IMR-90 (cell line): ENCODE measurements at regions not wholly inside any gene's neighbourhood (a gene's known extent, or its start where the extent isn't known, plus 50 kb on each side); places are given as distances from the start of the nearest gene placed in this dataset.

ENCODE experiments used
- ATAC-seq: fragments of 200-7000 bp; cut with Tn5 transposase; 2 replicates; pipeline ENCODE4 v1.9.1; 2020; ENCODE audit warnings: low read depth, mild to moderate bottlenecking, moderate library complexity
- BruUV-seq: library from RNA; stranded (reverse); fragments of 400-500 nt; replicated peaks from 2 replicates; lab custom pipeline; 2021; lab: Mats Ljungman, UMichigan
- CTCF ChIA-PET: fragments of 300-600 bp; formaldehyde crosslinking; extraction: SDS; loops from one replicate; lab custom pipeline; 2021; ENCODE audit warnings: antibody characterized with exemption; lab: Yijun Ruan, JAX
- POLR2A ChIA-PET: fragments of 300-600 bp; sonication (Branson Sonifier 250); formaldehyde crosslinking; loops from one replicate; lab custom pipeline; 2022; ENCODE audit warnings: antibody characterized with exemption; ENCODE audit not compliant: unreplicated experiment; lab: Charles Lee
- DNase-seq: peaks from one replicate; pipeline ENCODE4 v3.0.0; 2013
- H2AFZ ChIP-seq: replicated peaks from 2 replicates; pipeline ENCODE3; 2013; ENCODE audit warnings: low read length, mild to moderate bottlenecking; ENCODE audit not compliant: poor library complexity
- H2AK5ac ChIP-seq: 2 replicates; pipeline ENCODE4 v1.6.1; 2013; ENCODE audit warnings: low read depth, low read length, inconsistent platforms
- H2AK9ac ChIP-seq: replicated peaks from 2 replicates; pipeline ENCODE3; 2013; ENCODE audit warnings: mild to moderate bottlenecking, low read depth, low read length, moderate library complexity; ENCODE audit not compliant: poor library complexity
- H2BK120ac ChIP-seq: 2 replicates; pipeline ENCODE4 v1.6.1; 2013; ENCODE audit warnings: low read depth, low read length, inconsistent platforms
- H2BK15ac ChIP-seq: 3 replicates; pipeline ENCODE4 v1.6.1; 2013; ENCODE audit warnings: low read depth, low read length, inconsistent platforms
- H2BK20ac ChIP-seq: 2 replicates; pipeline ENCODE4 v1.6.1; 2013; ENCODE audit warnings: low read depth, mild to moderate bottlenecking, inconsistent platforms, low read length, moderate library complexity
- H2BK5ac ChIP-seq: 2 replicates; pipeline ENCODE4 v1.6.1; 2013; ENCODE audit warnings: mild to moderate bottlenecking, low read depth, low read length, inconsistent platforms; ENCODE audit not compliant: poor library complexity, severe bottlenecking
- H3K14ac ChIP-seq: replicated peaks from 2 replicates; pipeline ENCODE4 v1.6.1; 2013; ENCODE audit warnings: low read depth, low read length, inconsistent platforms
- H3K18ac ChIP-seq: 2 replicates; pipeline ENCODE4 v1.6.1; 2013; ENCODE audit warnings: low read depth, low read length, control low read depth
- H3K23ac ChIP-seq: 2 replicates; pipeline ENCODE4 v1.6.1; 2013; ENCODE audit warnings: low read depth, low read length, inconsistent platforms
- H3K27ac ChIP-seq: 2 replicates; pipeline ENCODE4 v1.5.1; 2013; ENCODE audit warnings: mild to moderate bottlenecking, control low read depth, low read length; ENCODE audit not compliant: insufficient read depth
- H3K27me3 ChIP-seq: 2 replicates; pipeline ENCODE4 v1.6.1; 2013; ENCODE audit warnings: low read length; ENCODE audit not compliant: control insufficient read depth, insufficient read depth
- H3K36me3 ChIP-seq: 2 replicates; pipeline ENCODE4 v1.6.1; 2013; ENCODE audit warnings: low read length, mixed read lengths; ENCODE audit not compliant: control insufficient read depth, insufficient read depth
- H3K4ac ChIP-seq: 2 replicates; pipeline ENCODE4 v1.6.1; 2013; ENCODE audit warnings: low read depth, low read length, inconsistent platforms
- H3K4me1 ChIP-seq: 2 replicates; pipeline ENCODE4 v1.6.1; 2013; ENCODE audit warnings: low read length, mixed read lengths; ENCODE audit not compliant: control insufficient read depth, insufficient read depth
- H3K4me2 ChIP-seq: 2 replicates; pipeline ENCODE4 v1.6.1; 2013; ENCODE audit warnings: low read depth, mild to moderate bottlenecking, control low read depth, low read length, moderate library complexity
- H3K4me3 ChIP-seq: 2 replicates; pipeline ENCODE4 v1.5.1; 2013; ENCODE audit warnings: low read depth, mild to moderate bottlenecking, control low read depth, low read length, moderate library complexity; ENCODE audit not compliant: insufficient read depth
- H3K56ac ChIP-seq: 2 replicates; pipeline ENCODE4 v1.6.1; 2013; ENCODE audit warnings: low read length, inconsistent platforms; ENCODE audit not compliant: insufficient read depth; ENCODE audit errors: extremely low read depth
- H3K79me1 ChIP-seq, 2 experiments: 2 replicates each; pipeline ENCODE4 v1.6.1; 2013; ENCODE audit warnings: low read length in 2 of 2, inconsistent platforms in 1 of 2, low read depth in 1 of 2
- H3K9ac ChIP-seq: 2 replicates; pipeline ENCODE4 v1.6.1; 2013; ENCODE audit warnings: low read depth, low read length, control low read depth
- H3K9me1 ChIP-seq: 2 replicates; pipeline ENCODE4 v1.6.1; 2013; ENCODE audit warnings: low read length, inconsistent platforms; ENCODE audit not compliant: insufficient read depth
- H3K9me3 ChIP-seq: 2 replicates; pipeline ENCODE4 v1.6.1; 2013; ENCODE audit warnings: low read length; ENCODE audit not compliant: control insufficient read depth, insufficient read depth
- H4K20me1 ChIP-seq: 2 replicates; pipeline ENCODE4 v1.6.1; 2013; ENCODE audit warnings: low read length, inconsistent platforms; ENCODE audit not compliant: insufficient read depth
- H4K5ac ChIP-seq: 2 replicates; pipeline ENCODE4 v1.6.1; 2013; ENCODE audit warnings: mild to moderate bottlenecking, low read depth, low read length, control low read depth
- H4K8ac ChIP-seq, 2 experiments: 2 replicates each; pipeline ENCODE4 v1.6.1; 2013; ENCODE audit warnings: low read depth in 2 of 2, low read length in 2 of 2, control low read depth in 1 of 2, inconsistent platforms in 1 of 2
- H4K91ac ChIP-seq: 2 replicates; pipeline ENCODE4 v1.6.1; 2013; ENCODE audit warnings: low read depth, low read length, inconsistent platforms; ENCODE audit not compliant: insufficient read depth
- BHLHE40 ChIP-seq: fragments of 150-350 bp; IDR thresholded peaks from 2 replicates; pipeline ENCODE4 v1.6.1; 2016; ENCODE audit warnings: mild to moderate bottlenecking, low read depth, low read length
- CEBPB ChIP-seq: IDR thresholded peaks from 2 replicates; pipeline ENCODE4 v1.6.1; 2012; ENCODE audit warnings: low read depth, low read length, improper control_type of control experiment
- CHD1 ChIP-seq: IDR thresholded peaks from 2 replicates; pipeline ENCODE4 v1.6.1; 2012; ENCODE audit warnings: low read depth, low read length, improper control_type of control experiment
- CTCF ChIP-seq: conservative IDR thresholded peaks from 2 replicates; pipeline ENCODE4 v1.5.1; 2012; ENCODE audit warnings: mild to moderate bottlenecking, low read depth, low read length, improper control_type of control experiment
- FOS ChIP-seq: fragments of 150-350 bp; IDR thresholded peaks from 2 replicates; pipeline ENCODE4 v1.6.1; 2016; ENCODE audit warnings: low read depth, low read length
- MAFK ChIP-seq: IDR thresholded peaks from 2 replicates; pipeline ENCODE4 v1.6.1; 2012; ENCODE audit warnings: low read depth, low read length, improper control_type of control experiment
- MAZ ChIP-seq: IDR thresholded peaks from 2 replicates; pipeline ENCODE4 v1.6.1; 2012; ENCODE audit warnings: low read depth, mild to moderate bottlenecking, low read length, improper control_type of control experiment, moderate library complexity, borderline replicate concordance
- MXI1 ChIP-seq: IDR thresholded peaks from 2 replicates; pipeline ENCODE4 v1.6.1; 2012; ENCODE audit warnings: low read depth, mild to moderate bottlenecking, low read length, moderate library complexity, borderline replicate concordance
- NFE2L2 ChIP-seq: fragments of 150-350 bp; IDR thresholded peaks from 2 replicates; pipeline ENCODE4 v1.6.1; 2016; ENCODE audit warnings: low read depth, mild to moderate bottlenecking, low read length
- POLR2A ChIP-seq: IDR thresholded peaks from 2 replicates; pipeline ENCODE4 v1.6.1; 2012; ENCODE audit warnings: mild to moderate bottlenecking, low read depth, low read length
- RAD21 ChIP-seq: IDR thresholded peaks from 2 replicates; pipeline ENCODE4 v1.6.1; 2012; ENCODE audit warnings: low read length, improper control_type of control experiment
- RCOR1 ChIP-seq: IDR thresholded peaks from 2 replicates; pipeline ENCODE4 v1.6.1; 2012; ENCODE audit warnings: mild to moderate bottlenecking, low read length, improper control_type of control experiment; ENCODE audit not compliant: insufficient replicate concordance
- RFX5 ChIP-seq: IDR thresholded peaks from 2 replicates; pipeline ENCODE4 v1.8.0; 2012; ENCODE audit warnings: low read depth, mild to moderate bottlenecking, low read length, moderate library complexity
- SMC3 ChIP-seq: fragments of 150-350 bp; IDR thresholded peaks from 2 replicates; pipeline ENCODE4 v1.6.1; 2016; ENCODE audit warnings: low read depth, mild to moderate bottlenecking, antibody characterized with exemption, low read length, moderate library complexity
- USF2 ChIP-seq: fragments of 150-350 bp; IDR thresholded peaks from 2 replicates; pipeline ENCODE4 v1.6.1; 2017; ENCODE audit warnings: mild to moderate bottlenecking, antibody characterized with exemption, low read length, low read depth
- WGBS, 2 experiments: methylation state at CpG; one replicate each; pipeline versions ENCODE4 v1.1.5 to v1.1.7; 2013; ENCODE audit warnings: missing lambda C conversion rate in 2 of 2; ENCODE audit not compliant: insufficient read length in 1 of 2; ENCODE audit errors: extremely low coverage in 2 of 2; 5-methylcytosine and 5-hydroxymethylcytosine counted together
- dilution Hi-C: fragments of 300-500 bp; cut with HindIII; formaldehyde crosslinking; loops from one replicate; pipeline ENCODE4 v1.14.3; 2018; ENCODE audit warnings: low sequenced_read_pairs; ENCODE audit not compliant: unreplicated experiment
- in situ Hi-C: fragments of 300-500 bp; cut with MboI; formaldehyde crosslinking; loops from 3 replicates; pipeline ENCODE4 v1.14.3; 2019; ENCODE audit warnings: low sequenced_read_pairs, inconsistent platforms, mixed read lengths
- intact Hi-C: fragments of 100-400 bp; cut with micrococcal nuclease; formaldehyde crosslinking; loops from 2 replicates; pipeline ENCODE4 v1.10.0; 2022

- peaks cover 4% of the 10 kb centered on the region for H3K27me3 ChIP-seq
- H3K18ac ChIP-seq = peak overlapping the region; percentile 49; the same call in 1 of the 2 replicates
- H3K14ac ChIP-seq = no peak overlapping the region
- no peak overlapping the region for H3K23ac ChIP-seq
- peak overlapping the region; percentile 19; the same call in 1 of the 2 replicates for H3K56ac ChIP-seq
- H3K9me3 ChIP-seq = no peaks in the 10 kb centered on the region
- no peak overlapping the region for H2BK20ac ChIP-seq
- no peak overlapping the region for H3K27ac ChIP-seq
- H4K20me1 ChIP-seq = no peaks in the 10 kb centered on the region
- peak; percentile 33 for DNase-seq
- 45% methylated on average over 2 of the region's 10 CpGs; no CpG with 5 or more reads in 1 of the 2 experiments for WGBS, 2 experiments
- POLR2A ChIA-PET = no interaction called here
- peak overlapping the region in 1 of 2 experiments; percentile 37; a peak in 1 of 4 replicates for H4K8ac ChIP-seq
- H3K9ac ChIP-seq = peak overlapping the region; percentile 25; the same call in 1 of the 2 replicates
- no peak overlapping the region for H4K91ac ChIP-seq
- no peak overlapping the region for H2BK15ac ChIP-seq
- BruUV-seq = no TSS peak
- no peak overlapping the region for H2AK9ac ChIP-seq
- dilution Hi-C loops (no loop called here), intact Hi-C loops (no loop called here), in situ Hi-C loops (no loop called here)
- H3K4me2 ChIP-seq = peak overlapping the region; percentile 85
- no peak overlapping the region for H2BK5ac ChIP-seq
- CTCF ChIA-PET = interaction anchor here (0.6 to 0.7 kb wide), 2 partner anchors 137 to 265 kb away, joined by 3 to 7 read pairs; no protein-coding TSS in a partner anchor
- H3K4me1 ChIP-seq = no peaks in the 10 kb centered on the region
- no peaks in the 10 kb centered on the region for H3K79me1 ChIP-seq
- H2BK120ac ChIP-seq = no peak overlapping the region
- no peaks in the 10 kb centered on the region for H3K9me1 ChIP-seq
- 0 out of 2 replicates have a peak overlapping the region, but pooled peaks have one; percentile 1 for H3K4ac ChIP-seq
- no peak overlapping the region for H2AK5ac ChIP-seq
- H4K5ac ChIP-seq = peak overlapping the region; percentile 39; the same call in 1 of the 2 replicates
- peak overlapping the region; percentile 39 for H3K4me3 ChIP-seq
- ATAC-seq = peak; percentile 85
- no peaks in the 10 kb centered on the region for H3K36me3 ChIP-seq
- peak overlapping the region; percentile 38 for H2AFZ ChIP-seq
- TF ChIP-seq FOS = no peak
- TF ChIP-seq CEBPB = no peak
- no peak for TF ChIP-seq USF2
- no peak for TF ChIP-seq POLR2A
- TF ChIP-seq RAD21 = no peak
- TF ChIP-seq BHLHE40 = no peak
- TF ChIP-seq MAZ = no peak
- no peak for TF ChIP-seq CHD1
- no peak for TF ChIP-seq NFE2L2
- TF ChIP-seq MAFK = no peak
- TF ChIP-seq RFX5 = no peak
- TF ChIP-seq MXI1 = no peak
- TF ChIP-seq SMC3 = no peak
- no peak for TF ChIP-seq CTCF
- no peak for TF ChIP-seq RCOR1
Observed at GRCh38 chr11:46216019-46216764, 61.3 kb upstream of the CREB3L1 start.
